GM19468 (cell line): ENCODE measurements at regions not wholly inside any gene's neighbourhood (a gene's known extent, or its start where the extent isn't known, plus 50 kb on each side); places are given as distances from the start of the nearest gene placed in this dataset.
"Not testable (repeated sequence)": the region's sequence is repeated elsewhere in the genome, so short reads cannot be mapped to it uniquely, and the experiment has no call there.

Experiments
- ATAC-seq: cut with Tn5 transposase; IDR thresholded peaks from one replicate; pipeline ENCODE4 v1.9.1; 2021; ENCODE audit warnings: mild to moderate bottlenecking, moderate library complexity, moderate number of reproducible peaks; ENCODE audit not compliant: unreplicated experiment; ENCODE audit errors: extremely low read depth

DNA sequence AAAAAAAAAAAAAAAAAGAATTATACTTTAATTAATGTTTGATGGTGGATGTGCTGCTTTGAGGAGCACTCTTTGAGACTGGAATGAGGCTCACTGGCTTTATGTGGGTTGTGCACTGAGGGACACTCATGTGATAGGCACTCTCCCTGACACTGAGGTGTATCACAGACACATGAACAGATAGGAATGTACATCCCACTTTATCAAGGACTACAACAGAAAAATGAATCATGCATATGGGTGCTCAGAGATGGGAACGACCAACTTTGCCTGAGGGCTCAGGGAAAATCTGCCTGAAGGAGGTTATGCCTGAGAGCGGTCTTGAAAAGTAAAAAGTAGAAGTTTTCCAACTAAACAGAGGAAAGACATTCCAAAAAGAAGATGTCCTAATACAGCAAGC, 97.7 kb upstream of the RBPJ start:
- no peak for ATAC-seq

DNA sequence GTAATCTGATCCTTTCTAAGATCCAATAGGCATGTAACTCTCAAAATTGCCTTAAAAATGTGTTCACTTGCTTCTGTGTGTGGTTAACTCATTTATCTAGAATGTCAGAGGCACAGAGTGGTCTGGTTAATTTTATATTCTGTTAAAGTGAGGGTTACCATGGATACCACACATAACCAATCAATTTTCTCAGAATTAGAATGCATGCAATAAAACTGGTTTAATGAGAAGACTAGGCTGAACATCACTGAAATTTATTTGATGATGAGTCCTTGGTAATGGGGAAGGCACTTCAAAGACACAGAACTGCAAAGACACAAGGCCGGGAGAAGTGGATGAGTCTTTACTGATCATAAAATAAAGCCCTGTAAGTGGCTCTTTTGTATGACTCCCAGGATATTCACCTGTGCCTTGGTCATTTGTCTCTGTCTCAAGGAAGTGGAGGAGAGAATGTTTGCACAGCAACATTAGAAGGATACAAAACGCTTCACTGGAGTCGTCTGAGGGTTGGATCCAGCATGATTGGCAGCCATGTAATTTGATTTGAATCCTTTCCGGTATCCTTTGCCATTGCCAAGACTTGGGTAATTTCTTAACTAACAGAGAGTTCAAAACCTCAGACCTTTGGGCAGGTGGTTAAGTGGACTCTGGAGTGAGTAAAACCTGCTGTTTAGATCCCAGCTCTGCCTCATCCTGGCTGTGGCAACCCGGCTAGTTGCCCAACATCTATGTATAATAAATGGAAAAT, 94.0 kb upstream of the RBPJ start:
- ATAC-seq: no peak

DNA sequence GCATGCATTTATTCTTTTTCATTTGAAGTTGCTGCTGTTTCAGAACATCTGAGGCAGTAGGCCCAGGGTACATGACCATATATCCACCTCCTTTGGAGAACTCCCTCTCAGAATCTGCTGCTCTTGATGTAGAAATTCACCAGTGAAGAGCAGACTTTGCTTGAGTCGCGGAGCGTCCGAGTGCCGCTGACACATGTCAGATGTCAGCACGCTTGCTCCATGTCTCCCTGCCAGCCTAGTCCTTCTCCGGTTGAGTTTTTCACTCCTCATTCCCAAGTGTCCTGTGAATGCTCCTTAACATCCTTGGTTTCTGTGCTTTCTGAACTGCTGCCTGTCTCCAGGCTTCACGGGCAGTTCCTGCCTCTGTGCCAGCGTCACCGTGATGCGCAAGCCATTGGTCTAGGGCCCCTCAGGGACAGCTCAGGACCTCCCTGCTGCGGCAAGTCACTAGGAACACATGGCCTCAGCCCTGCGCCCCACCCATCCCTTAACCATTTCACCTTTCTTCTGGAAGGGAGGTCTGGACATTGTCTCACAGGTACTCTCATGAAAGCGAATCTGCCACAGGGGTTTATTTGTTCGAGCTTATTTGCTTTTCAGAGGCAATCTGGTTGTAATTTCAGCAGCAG, 93.1 kb upstream of the RBPJ start:
- ATAC-seq: no peak

DNA sequence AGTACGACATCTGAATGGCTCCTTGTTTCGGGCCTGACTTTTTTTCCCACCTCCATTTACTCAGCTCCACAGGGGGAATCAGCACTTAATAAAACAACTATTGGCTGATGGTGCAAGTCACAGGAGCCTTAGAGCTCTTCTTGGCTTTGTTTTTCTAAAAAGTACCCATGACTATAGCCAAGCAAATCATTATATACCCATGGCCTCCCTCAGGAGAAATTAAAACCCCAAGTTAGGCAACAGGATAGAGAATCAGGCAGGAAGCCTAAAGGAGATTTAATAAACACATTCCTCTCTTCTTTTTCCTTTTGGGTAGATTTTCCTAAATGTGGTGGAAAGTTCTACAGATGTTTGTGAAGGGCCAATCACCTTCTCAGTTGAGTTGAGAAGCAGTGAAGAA, 91.9 kb upstream of the RBPJ start:
- no peak for ATAC-seq

DNA sequence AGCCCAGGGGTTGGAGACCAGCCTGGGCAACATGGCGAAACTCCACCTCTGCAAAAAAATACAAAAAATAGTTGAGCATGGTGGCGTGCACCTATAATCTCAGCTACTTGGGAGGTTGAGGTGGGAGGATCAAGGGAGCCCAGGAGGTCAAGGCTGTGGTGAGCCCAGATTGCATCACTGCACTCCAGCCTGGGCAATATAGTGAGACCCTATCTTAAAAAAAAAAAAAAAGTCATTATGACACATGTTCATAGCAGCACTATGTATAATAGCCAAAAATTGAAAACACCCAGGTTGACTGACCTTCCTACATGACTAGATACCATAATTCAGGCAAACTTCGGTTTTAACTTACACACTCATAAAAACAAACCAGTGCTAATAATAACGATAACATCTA, 90.8 kb upstream of the RBPJ start:
- ATAC-seq: no peak

DNA sequence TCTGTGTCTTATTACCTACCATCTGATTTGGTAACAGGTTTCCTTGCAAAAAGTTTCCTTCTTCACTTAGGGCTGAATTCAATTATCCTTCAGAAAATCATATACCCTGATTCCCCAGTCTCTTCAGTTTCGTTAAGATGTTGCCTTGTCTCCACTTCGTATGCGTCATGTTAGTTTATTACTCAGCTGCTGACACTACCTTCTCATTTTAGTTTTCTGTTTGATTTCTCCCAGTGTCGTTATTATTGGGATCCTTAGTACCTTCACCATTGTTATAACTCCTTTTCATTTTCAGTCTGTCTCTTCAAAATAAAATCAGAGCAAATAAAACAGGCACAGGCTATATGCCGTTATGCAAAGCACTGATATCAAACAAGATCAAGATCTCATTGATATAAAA, 87.5 kb upstream of the RBPJ start:
- no peak for ATAC-seq

DNA sequence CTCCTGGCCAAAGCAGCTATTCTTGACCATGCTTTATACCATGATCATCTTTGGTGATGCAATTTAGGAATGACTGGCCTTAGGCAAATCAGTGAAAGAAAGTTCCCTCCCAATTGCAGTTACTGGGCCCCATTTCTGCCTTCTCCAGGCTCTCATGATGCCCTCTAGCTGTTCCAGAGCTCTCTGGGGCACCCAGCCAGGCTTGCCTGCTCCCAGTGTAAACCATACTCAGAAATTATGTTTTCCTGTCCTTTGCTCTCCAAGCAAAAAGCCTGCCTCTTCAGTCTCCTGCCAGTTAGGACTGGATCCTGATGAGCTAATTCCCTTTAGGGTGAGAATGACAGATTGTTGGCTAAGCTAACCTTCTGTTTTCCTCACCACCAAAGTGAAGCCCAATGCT, 85.3 kb upstream of the RBPJ start:
- no peak for ATAC-seq

DNA sequence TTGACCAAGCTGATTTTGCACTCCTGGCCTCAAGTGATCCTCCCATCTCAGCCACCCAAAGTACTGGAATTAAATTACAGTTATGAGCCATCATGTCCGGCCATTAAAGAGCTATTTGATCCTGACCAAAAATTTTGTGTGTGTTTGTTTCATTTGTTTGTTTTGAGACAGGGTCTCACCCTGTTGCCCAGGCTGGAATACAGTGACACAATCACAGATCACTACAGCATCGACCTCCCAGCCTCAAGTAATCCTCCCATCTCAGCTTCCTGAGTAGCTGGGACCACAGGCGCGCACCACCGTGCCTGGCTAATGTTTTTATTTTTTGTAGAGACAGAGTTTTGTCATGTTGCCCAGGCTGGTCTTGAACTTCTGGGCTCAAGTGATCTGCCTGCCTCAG, 82.9 kb upstream of the RBPJ start:
- no peak for ATAC-seq

DNA sequence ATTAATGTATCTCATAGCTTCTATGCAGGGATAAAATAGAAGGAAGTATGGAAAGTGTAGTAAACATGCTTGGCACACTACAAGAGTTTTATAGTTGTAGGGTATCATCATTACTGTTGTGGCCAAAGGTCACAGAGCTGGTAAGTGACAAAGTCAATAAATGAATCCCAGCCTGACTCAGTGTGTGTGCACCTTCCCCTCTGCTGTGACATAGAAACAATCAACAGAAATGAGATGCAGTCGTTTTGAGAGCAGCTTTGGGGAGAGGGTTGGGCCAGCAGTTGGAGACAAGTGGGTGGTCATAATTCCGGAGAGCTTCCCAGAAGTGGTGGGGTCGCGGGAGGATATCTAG, 82.4 kb upstream of the RBPJ start:
- ATAC-seq: no peak

DNA sequence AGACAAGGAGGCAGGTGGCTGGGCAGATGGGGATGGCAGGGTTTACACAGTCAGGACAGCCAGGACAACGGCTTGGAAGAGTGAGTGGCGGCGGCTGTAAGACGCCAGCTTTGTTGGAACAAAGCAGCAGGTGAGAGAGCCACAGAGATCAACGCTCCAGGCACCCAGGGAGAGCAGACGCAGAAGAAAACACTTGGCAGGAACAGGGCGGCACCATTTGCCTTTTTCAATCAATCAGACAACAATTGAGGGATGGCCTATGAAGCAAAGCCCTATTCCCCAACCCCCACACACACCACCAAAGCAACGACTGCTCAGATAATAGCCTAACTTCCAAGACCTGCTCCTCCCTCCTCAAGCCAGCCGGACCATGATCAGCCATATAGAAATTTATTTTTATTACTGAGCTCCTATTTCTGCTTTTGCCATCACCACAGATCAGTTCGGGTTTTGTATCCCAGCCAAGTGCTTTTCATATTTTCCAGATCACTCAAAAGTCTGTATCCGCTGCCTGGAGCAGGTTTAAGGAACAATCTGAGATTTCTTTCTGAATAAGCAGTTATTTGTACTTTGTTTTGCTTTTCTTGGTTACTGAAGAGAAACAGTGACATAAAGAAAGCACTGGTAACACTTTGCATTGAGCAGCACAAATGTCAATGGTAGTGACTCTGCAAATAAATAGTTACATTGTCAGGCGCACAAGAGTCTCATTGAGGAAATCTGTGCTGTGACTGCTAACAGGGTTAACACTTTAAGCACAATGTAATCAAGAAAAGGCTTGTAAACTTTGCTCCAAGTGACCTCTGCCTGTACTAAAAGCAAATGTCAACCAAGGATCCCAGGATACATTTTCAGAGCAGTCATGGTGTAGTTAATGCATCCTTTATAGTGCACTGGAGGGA, 81.8 kb upstream of the RBPJ start:
- ATAC-seq: no peak

DNA sequence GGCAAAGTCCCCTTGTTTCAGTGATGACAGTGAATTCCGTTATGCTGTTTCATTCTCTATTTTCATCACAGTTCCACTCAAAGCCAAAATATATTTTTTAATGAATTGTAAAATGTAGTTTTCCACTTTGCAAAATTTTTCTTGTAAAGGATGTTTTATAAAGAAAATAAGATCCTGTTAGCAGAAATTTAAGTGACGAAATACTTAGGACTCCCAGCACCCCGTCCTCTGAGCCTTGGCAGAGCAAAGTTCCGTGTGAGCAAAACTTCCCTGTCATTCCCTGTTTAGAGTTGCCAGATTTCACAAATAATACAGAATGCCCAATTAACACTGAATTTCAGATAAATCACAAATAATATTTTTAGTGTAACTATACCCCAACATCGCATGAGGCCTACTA, 81.0 kb upstream of the RBPJ start:
- ATAC-seq: no peak

DNA sequence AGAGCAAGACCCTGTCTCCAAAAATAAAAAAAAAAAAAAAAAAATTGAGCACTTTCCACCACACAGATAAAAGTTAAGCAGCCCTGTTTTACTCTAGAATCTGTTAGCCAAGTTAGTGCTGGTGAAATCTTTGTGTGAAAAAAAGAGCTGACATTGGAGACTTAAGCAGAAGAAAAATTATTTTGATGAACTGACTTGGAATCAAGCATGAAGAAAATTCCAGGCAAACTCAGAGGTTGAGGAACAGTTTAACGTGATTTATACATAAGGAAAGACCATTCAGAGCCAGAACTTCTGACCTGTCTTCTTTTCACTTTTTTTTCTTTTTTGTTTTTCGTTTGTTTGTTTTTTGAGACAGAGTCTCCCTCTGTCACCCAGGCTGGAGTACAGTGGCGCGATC, 79.6 kb upstream of the RBPJ start:
- no peak for ATAC-seq

DNA sequence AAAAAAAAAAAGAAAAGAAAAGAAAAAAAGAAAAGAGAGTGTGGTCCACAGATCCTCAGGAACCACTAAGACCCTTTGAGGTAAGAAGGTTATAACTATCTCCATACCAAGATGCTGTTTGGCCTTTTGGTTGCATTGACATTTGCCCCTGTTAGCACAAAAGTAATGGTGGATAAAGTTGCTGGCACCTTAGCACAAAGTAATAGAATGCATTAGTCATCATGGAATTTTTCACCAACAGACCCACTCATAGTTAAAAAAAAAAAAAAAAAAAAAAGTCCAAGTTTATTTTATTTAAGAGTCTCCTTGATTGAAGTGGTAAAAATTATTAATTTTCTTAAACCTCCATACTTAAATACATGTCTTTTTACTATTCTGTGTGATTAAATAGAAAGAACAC, 78.4 kb upstream of the RBPJ start:
- ATAC-seq: no peak

DNA sequence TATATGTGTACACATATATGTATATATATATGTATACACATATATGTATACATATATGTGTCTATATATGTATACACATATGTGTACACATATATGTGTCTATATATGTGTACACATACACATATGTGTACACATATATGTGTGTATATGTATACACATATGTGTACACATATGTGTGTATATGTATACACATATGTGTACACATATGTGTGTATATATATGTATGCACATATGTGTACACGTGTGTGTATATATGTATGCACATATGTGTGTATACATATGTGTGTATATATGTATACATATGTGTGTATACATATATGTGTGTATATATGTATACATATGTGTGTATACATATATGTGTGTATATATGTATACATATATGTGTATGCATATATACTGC, 76.7 kb upstream of the RBPJ start:
- ATAC-seq: not testable (repeated sequence)

DNA sequence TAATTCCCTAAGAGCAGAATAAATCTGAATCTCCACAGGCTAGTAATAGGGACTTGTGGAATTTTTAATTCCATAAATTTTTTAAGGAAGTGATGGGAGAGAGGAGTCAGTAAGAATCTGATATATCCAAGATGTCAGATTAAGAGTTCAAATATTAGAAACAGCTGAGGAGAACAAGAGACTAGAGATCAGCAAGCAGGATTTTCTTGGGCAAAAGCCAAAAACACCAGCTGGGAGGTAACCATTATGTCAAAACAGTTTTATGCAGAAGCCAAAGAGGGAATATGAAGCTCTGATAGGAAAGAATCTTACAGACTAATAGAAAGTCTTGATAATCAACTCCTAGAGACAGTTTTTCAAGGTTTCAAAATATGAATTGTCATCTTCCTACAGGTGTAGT, 72.2 kb upstream of the RBPJ start:
- ATAC-seq: no peak

DNA sequence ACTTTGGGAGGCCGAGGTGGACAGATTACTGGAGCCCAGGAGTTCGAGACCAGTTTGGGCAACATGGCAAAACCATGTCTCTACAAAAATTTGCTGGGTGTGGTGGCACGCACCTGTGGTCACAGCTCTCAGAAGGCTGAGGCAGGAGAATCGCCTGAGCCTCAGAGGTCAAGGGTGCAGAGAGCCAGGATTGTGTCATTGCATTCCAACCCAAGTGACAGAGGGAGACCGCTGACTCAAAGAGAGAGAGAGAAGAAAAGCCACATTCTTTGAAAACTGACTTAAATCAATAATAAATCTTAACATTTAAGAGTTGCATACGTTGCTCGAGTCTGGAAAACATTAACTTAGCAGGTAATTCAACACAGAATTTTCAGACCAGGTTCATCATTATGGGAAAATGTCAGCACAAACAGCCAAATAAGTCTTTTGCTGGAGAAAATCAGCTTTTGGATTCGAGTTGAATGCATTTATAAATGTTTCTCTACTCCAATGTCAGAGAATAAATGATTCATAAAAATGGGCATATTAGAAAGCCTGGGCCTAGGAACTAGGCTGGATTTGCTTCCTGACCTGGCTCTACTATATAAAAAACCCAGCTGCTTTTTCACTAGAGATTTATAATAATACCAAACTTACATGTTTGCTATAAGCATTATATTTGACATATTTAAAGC, 68.3 kb upstream of the RBPJ start:
- peak; percentile 27 for ATAC-seq

DNA sequence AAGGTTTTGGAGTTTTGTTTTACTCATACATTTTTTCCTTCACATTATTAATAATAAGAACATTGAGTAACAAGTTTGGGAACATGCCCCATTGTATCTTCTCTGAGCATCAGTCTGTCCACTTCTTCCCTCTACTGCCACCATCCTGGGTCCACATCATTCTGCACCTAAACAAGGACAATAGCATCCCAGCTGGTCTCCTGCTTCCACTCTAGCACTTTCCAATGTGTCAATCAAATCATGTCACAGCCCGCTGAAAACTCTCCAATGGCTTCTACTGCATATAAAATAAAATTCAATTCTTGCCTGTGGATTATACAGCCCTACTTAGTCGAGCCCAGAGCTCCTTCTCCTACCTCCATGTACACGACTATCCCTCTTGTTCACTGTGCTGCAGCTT, 66.8 kb upstream of the RBPJ start:
- no peak for ATAC-seq

DNA sequence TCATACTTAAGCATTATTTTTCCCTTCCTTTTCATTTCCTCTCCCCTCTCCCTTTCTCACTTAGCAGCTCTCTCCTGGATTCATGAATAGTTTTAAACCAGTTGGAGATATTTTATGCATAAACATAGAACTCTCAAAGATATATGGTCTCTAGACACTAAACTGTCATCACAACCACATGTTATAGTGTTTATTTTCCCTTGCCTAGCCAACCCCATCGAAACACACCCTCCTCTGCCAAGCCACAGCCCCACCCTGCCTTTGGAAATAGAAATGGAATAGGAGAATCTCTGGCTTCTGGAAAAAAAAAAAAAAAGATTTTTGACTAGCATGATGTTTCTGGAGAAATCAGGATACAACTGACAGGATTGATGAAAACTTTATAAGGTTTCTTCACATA, 64.8 kb upstream of the RBPJ start:
- no peak for ATAC-seq

DNA sequence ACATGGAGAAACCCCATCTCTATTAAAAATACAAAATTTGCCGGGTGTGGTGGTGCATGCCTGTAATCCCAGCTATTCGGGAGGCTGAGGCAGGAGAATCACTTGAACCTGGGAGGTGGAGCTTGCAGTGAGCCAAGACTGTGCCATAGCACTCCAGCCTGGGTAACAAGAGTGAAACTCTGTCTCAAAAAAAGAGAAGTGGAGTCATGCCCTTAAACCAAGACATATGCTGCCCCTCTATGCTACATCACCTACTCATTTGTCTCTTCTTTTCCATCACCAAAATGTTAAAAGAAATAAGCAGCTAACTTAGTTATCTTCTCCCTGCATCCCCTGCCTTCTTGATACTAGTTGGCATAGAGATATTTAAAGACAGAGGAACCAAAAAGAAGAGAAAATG, 63.4 kb upstream of the RBPJ start:
- ATAC-seq: not testable (repeated sequence)

DNA sequence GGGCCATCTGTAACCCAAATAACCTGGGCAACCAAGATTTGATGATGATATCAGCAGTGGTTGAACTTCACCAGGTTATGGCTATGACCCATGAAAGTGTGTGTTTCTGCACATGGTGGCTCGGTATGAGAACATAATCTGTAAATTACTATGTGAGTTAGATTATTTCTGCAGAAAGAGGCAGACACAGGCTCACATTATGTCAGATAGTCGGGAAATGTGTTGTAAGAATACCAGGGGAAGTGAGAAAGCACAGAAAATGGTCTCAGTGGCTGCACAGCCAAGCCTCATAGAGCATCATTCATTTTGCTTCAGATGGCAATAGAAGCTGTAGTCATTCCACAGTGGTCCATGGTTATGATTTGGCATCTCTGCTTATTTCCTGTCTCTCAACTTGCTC, 63.0 kb upstream of the RBPJ start:
- no peak for ATAC-seq

DNA sequence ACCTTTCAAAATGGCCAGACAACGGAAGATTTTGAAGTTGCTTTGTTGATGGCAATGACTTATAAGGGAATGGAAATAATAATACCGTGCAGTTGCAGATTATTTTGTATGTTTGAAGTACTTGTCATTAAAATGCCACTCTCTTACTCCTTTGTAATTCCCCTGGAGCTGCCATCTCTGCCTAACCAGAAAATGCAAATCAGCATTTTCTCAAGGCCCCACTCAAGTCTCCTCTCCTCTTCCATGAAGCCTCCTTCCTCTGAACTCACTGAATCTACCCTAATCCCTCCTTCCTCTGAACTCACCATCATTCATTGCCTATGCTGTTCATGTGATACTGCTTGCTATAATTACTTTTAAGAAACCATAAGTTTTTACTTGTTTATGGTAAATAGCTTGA, 60.2 kb upstream of the RBPJ start:
- no peak for ATAC-seq
